NCI-H510A treated with DMSO at 0.1 percent for 48 hours (cell line): ENCODE measurements at regions not wholly inside any gene's neighbourhood (a gene's known extent, or its start where the extent isn't known, plus 50 kb on each side); places are given as distances from the start of the nearest gene placed in this dataset.
"Not testable (repeated sequence)": the region's sequence is repeated elsewhere in the genome, so short reads cannot be mapped to it uniquely, and the experiment has no call there.

Source experiments
- DNase-seq: peaks from one replicate; lab custom pipeline; 2025; lab: John Stamatoyannopoulos, UW

- DNase-seq = no peak
These were observed 692.9 kb downstream of the MTRR start for GRCh38 chr5:8561854-8562253.

GRCh38 chr5:8563540-8563939 is 694.6 kb downstream of the MTRR start:
- not testable (repeated sequence) for DNase-seq

DNA sequence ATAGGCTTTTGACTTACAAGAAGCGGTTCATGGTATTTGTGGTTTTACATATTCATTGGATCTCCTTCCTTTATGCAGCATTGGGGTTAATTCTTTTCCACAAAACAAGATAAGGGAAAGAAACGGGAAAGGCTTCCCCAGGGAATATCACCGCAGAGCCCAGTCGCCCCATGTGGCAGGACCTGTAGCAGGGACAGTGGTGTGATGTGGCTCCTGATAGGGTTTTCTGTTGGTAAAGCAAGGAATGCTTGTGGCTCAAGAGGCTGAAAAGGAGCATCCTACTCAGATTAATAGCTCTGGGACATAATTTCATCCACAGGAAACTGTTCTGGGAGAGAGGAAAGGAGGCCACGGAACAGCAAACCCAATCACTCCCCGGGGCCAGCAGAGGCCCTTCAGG is 699.9 kb downstream of the MTRR start:
- DNase-seq = no peak

DNA sequence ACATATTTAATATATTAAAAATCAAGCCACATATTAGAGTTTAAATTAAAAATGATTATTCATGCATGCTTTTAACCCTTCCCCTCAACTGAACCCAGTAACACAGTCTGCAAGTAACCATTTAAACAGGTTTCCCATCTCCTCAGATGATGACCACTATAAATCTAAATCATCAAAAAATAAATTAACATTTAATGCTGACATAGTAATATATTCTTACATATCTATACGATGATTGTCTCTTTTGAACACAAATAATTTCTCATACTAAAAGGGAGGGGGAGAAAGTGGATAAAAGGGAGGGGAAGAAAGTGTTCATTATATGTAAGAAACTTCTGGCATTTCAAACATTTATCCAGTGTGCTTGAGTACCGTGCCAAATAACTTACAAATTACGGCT is 701.6 kb downstream of the MTRR start:
- no peak for DNase-seq

DNA sequence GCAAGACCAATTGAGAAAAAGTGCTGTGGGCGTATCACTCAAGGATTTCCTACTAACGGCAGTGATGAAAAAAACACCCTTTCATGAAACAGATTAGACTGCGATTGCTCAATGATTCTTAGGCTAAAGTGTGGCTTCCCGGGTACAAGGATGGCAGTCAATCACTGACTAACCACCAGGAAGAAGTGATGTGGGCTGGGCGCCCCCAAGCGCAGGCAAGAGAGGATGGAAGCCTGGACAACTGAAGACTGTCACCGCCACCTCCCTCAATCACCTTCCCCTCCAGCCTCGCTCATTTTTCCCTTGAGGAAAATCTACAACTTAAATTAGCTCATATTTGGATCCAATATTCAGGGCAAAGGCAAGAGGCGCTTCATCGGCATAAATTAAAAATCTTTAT is 707.2 kb downstream of the MTRR start:
- DNase-seq = no peak

- DNase-seq = no peak
These were observed 708.8 kb downstream of the MTRR start for GRCh38 chr5:8577792-8578191.

GRCh38 chr5:8580298-8580697 is 711.4 kb downstream of the MTRR start:
- DNase-seq = no peak

GRCh38 chr5:8581047-8581446 is 712.1 kb downstream of the MTRR start:
- no peak for DNase-seq

- DNase-seq = no peak
These were observed 716.5 kb downstream of the MTRR start for GRCh38 chr5:8585230-8586018.

DNA sequence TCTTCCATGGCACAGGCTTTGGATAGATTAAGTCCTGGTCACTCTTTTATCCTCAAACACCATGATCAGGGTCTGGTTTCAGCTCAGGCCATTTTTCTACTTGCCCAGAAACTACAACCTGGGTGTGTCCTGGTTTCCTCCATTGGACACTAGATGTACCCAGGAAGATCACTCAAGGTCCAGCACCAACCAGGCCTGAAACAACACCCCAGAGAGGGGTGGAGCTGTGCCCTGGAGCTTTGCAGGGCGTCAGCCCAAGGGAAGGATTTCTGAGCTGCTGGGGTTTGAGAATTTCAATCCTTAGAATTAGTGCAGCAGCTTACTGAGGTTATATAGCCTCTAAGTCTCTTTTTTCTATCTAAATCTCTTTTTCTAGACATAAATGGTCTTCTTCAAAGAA is 722.0 kb downstream of the MTRR start:
- no peak for DNase-seq

DNA sequence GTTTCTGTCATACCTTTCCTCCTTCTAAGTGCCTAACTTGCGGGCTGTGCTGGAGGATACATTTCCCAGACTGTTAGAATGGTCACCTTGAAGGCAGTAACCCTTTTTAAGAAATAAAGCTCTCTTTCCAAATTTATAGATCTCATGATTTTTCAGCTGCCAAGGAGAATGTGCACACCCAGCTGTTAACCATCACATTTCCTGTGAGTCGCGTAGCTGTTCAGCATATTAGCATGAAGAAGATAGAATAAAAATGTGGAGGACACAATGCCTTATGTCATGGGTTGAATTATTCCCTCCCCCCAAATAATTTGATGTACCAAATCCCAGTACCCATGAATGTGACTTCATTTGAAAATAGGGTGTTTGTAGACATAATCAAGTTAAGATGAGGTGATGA is 729.4 kb downstream of the MTRR start:
- DNase-seq = no peak

- no peak for DNase-seq
These were observed 730.0 kb downstream of the MTRR start for GRCh38 chr5:8598996-8599395.

- no peak for DNase-seq
These were observed 731.9 kb downstream of the MTRR start for GRCh38 chr5:8600843-8601242.

GRCh38 chr5:8601831-8602354 is 732.9 kb downstream of the MTRR start:
- no peak for DNase-seq

GRCh38 chr5:8606231-8606630 is 737.3 kb downstream of the MTRR start:
- no peak for DNase-seq

DNA sequence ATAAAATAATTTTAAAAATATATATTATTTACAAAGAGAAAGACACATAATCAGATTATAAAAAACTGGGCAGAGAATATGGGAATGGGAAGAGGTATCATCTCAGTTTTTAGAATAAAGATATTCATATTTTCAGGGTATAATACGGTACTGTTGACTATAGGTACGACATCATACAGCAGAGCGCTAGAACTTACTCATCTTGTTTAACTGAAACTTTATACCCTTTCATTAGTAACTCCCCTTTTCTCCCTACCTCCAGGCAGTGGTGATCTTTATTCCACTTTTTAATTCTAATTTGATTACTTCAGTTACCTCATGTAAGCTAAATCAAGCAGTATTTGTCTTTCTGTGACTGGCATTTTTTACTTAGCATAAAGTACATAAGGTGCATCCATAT is 742.1 kb downstream of the MTRR start:
- DNase-seq = no peak

GRCh38 chr5:8613078-8613685 is 744.2 kb downstream of the MTRR start:
- peak; percentile 12 for DNase-seq

DNA sequence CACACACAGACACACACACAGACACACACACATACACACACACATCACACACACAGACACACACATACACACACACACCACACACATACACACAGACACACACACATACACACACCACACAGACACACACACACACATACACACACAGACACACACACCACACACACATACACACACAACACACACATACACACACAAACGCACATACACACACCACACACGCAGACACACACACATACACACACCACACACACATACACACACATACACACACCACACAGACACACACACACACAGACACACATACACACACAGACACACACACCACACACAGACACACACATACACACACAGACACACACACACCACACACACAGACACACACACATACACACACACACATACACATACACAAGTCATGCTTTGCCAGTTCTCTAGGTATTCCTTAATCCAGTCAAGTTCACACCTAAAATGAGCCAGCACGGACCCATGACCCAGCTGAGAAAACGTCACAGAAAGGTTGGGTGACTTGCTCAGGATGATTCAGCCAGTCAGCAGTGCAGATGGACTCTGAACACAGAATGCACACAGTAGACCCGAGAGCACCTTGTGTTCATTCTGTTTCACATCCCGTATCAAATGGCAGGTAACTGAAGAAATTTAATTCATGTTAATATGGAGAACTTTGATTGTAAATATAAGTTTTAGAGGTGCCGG is 746.4 kb downstream of the MTRR start:
- no peak for DNase-seq

DNA sequence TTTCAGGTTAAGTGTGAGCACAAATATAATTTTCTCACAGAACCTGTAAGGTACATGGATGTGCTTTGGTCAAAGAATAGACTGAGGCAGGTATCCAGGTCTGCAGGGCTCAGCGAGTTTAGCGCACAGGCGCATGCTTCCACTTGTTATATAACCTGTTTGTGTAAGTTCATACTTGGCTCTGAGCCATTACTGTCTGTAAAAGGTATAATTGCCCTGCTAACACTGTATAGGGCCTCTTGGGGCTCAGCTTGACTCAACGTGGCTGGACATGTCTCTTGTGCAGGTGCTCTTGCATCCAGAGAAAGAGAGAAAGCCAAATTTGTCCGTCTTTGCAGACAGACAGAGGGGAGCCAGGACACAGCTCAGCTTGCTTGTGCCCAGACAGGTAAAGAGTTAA is 759.6 kb downstream of the MTRR start:
- DNase-seq = peak; percentile 92

DNA sequence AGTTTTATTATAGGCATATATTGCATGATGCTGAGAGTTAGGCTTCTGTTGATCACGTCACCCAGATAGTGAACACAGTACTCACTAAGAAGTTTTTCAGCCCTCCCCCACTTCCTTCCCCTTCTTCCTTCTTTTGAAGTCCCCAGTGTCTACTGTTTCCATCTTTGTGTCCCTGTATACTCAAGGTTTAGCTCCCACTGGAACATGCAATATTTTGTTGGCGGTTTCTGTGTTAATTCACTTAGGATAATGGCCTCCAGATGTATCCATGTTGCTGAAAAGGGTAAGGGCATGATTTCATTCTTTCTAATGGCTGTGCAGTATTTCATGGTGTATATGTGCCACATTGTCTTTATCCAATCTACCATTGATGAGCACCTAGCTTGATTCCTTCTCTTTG is 764.3 kb downstream of the MTRR start:
- DNase-seq = no peak

DNA sequence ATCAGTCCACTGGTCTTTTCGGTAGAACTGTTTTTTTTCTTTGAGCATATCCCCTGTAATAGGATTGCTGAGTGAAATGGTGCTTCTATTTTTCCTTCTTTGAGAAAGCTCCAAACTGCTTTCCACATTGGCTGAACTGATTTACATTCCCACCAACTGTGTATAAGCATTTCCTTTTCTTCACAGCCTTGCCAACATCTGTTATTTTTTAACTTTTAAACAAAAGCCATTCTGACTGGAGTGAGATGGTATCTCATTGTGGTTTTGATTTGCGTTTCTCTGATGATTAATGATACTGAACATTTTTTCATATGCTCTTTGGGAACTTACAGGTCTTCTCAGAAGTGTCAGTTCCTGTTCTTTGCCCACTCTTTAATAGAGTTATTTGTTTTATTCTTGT is 764.7 kb downstream of the MTRR start:
- DNase-seq = no peak

DNA sequence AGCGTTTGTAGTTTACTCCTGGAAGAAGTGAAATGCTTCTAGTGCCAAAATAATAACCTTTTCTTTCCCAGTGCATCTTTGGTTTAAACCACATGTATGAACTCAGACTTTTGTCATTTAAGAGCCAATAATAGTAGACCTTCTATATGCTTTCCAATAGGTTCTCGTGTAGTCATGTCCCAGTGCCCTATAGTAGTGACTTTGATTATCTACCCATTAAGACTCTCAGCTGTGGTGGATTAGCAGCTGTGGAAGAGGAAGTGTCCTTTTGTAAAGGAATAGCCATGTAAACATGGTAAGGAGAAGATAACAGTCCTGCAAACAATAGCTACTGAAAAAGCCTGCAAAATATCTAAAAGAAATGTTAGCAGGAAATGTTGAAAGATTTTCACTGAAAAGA is 765.3 kb downstream of the MTRR start:
- DNase-seq = peak; percentile 28
